Right atrium auricular region (tissue), 2 donors: ENCODE measurements at regions not wholly inside any gene's neighbourhood (a gene's known extent, or its start where the extent isn't known, plus 50 kb on each side); places are given as distances from the start of the nearest gene placed in this dataset.

Experiments used
- DNase-seq: peaks from one replicate; pipeline ENCODE4 v3.0.0-alpha.2; 2019; ENCODE audit warnings: low spot score
- H3K27ac ChIP-seq, 2 donors: fragments of 200-600 bp; sonication (generic); 1 replicate in 1 of 2; 2 replicates in 1 of 2; pipeline ENCODE4 v1.5.1; 2016 to 2019
- H3K27me3 ChIP-seq, 2 donors: fragments of 200-600 bp; sonication (generic); one replicate each; pipeline versions ENCODE4 v1.5.1 to v1.6.0; 2017 to 2019
- H3K36me3 ChIP-seq: fragments of 200-600 bp; sonication (generic); one replicate; pipeline ENCODE4 v1.5.1; 2016
- H3K4me1 ChIP-seq, 2 donors: fragments of 200-600 bp; sonication (generic); one replicate each; pipeline versions ENCODE4 v1.5.1 to v1.6.0; 2017 to 2019
- H3K4me3 ChIP-seq, 2 donors: fragments of 200-600 bp; sonication (generic); 1 replicate in 1 of 2; 2 replicates in 1 of 2; pipeline ENCODE4 v1.5.1; 2017 to 2019; ENCODE audit warnings: mild to moderate bottlenecking in 1 of 2, moderate library complexity in 1 of 2
- H3K9me3 ChIP-seq, 2 donors: fragments of 200-600 bp; sonication (generic); one replicate each; pipeline ENCODE4 v1.5.1; 2019
- TF ChIP-seq, protein P1 (sequence below), 2 donors: fragments of 200-600 bp; sonication (generic); IDR thresholded peaks; one replicate each; pipeline ENCODE4 v1.5.1; 2019; ENCODE audit warnings: antibody characterized with exemption in 2 of 2

DNA sequence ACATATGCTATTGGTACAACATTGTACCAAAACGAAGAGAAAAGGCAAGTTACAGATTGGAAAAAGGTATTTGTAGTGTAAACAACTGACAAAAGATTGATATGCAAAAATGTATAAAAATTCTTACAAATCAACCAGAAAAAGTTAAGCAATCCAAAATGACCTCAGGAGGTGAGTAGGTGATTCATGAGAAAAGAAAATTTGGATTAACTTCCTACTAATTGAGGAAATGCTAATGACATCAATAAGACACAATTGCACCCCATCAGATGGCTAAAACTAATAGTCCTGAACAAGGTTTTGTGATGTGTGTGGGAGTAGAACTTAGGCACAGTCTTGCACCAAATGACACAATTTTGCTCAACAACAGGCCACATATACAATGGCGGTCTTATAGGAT is 129.3 kb downstream of the COPS8 start:
- Histone ChIP-seq H3K9me3 (no peaks in the 10 kb centered on the region), H3K27me3 (no peaks in the 10 kb centered on the region), H3K4me3 (no peak overlapping the region), H3K36me3 (no peaks in the 10 kb centered on the region), H3K4me1 (no peaks in the 10 kb centered on the region), H3K27ac (no peak overlapping the region)
- DNase-seq, result no peak
- TF ChIP-seq, protein P1, sequence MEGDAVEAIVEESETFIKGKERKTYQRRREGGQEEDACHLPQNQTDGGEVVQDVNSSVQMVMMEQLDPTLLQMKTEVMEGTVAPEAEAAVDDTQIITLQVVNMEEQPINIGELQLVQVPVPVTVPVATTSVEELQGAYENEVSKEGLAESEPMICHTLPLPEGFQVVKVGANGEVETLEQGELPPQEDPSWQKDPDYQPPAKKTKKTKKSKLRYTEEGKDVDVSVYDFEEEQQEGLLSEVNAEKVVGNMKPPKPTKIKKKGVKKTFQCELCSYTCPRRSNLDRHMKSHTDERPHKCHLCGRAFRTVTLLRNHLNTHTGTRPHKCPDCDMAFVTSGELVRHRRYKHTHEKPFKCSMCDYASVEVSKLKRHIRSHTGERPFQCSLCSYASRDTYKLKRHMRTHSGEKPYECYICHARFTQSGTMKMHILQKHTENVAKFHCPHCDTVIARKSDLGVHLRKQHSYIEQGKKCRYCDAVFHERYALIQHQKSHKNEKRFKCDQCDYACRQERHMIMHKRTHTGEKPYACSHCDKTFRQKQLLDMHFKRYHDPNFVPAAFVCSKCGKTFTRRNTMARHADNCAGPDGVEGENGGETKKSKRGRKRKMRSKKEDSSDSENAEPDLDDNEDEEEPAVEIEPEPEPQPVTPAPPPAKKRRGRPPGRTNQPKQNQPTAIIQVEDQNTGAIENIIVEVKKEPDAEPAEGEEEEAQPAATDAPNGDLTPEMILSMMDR (IDR thresholded peaks at IDR 0.05), result no peak

DNA sequence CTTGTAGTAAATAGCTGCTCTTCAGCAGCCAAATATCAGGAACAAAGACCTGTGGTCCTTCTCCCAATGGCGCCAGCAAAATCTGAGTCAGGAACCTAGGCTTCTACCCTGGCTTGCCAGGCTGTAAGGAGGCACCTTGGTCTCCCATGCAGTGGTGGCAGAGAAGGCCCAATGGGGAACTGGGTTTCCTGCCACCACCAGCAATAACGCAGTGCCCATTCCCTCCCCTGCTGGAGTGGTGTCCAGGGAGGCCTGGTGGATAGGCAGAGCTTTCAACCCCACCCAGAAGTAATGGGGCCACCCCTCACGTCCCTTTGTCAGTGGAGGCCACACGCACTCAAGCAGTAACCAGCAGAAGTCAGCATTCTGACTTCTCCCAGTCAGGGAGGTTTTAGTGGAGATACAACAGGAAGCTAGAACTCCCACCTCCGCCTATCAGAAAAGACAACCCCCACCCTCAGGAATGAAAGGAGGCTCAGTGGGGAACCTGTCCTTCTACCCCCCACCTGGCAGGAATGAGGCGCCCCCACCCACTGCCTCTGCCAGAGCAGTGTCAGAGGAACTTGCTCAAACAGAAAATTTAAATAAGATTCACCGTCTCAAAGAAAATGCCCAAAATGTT is 132.4 kb downstream of the COPS8 start:
- DNase-seq, result no peak
- no peak overlapping the region for H3K27ac ChIP-seq
- H3K27me3 ChIP-seq, result no peaks in the 10 kb centered on the region
- peaks cover 0 to 5% of the 10 kb centered on the region in 2 donors for H3K4me1 ChIP-seq
- no peaks in the 10 kb centered on the region for H3K9me3 ChIP-seq
- H3K36me3 ChIP-seq, result no peaks in the 10 kb centered on the region
- no peak overlapping the region for H3K4me3 ChIP-seq
- TF ChIP-seq, protein P1 (IDR thresholded peaks at IDR 0.05), result no peak

DNA sequence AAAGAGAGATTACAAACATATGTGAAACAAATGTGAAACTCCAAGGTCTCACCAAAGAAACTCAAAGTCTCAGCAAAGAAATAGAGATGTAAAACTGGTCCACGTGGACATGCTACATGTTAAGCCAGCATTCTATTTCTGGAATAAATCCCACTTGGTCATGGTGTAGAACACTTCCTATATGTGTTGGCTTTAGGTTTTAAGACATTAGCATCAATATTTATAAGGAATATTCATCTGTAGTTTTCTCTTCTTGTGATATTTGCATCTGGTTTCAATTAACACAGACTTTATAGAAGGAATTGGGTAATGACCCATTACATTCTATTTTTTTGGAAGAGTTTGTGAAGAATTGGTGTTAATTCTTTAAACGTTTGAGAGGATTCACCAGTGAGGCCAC is 133.1 kb downstream of the COPS8 start:
- no peak for DNase-seq
- Histone ChIP-seq H3K9me3 (no peaks in the 10 kb centered on the region), H3K27me3 (no peaks in the 10 kb centered on the region), H3K36me3 (no peaks in the 10 kb centered on the region), H3K4me3 (no peak overlapping the region), H3K4me1 (peaks cover 0 to 10% of the 10 kb centered on the region in 2 donors), H3K27ac (no peak overlapping the region)
- TF ChIP-seq, protein P1 (IDR thresholded peaks at IDR 0.05), result no peak

DNA sequence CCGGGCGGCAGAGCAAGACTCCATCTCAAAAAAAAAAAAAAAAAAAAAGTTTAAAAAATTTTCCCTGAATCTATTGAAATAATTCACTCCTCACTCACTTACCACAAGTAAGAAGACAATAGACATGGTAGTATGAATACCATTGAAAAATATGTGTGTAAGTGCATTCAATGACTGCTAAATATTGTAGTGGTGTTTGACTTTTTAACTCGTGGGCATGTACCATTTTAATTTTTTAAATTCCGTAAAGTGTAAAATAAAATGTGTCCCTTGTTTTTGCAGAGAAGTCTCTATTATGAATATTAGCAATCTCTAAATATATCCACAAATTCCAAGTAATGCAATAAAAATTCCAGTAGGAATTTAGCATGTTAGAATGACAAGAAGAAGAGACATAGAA is 134.1 kb downstream of the COPS8 start:
- TF ChIP-seq, protein P1 (IDR thresholded peaks at IDR 0.05), result no peak

DNA sequence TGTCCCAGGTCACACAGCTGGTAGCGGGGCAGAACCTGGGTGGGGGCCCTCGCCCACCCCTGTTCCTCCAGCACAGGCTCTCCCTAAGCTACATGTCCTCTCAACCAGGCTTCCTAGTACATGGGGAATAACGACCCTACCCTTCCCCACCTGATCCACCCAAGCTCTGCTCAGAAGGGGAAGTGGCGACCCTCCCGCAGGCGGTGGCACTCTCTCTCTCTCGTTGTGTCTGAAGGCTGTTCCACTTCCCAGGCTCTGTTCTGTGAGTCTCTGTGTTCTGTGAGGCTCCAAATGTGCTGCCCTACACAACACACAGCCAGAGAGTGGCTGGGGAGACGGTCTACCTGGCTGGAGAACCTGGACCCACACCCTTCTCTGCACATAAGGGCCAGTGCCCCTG is 135.8 kb downstream of the COPS8 start:
- TF ChIP-seq, protein P1 (IDR thresholded peaks at IDR 0.05), result no peak
- no peaks in the 10 kb centered on the region for H3K9me3 ChIP-seq
- no peaks in the 10 kb centered on the region for H3K36me3 ChIP-seq
- no peaks in the 10 kb centered on the region for H3K27me3 ChIP-seq
- no peak for DNase-seq
- H3K4me3 ChIP-seq, result no peak overlapping the region
- peaks cover 0 to 14% of the 10 kb centered on the region in 2 donors for H3K4me1 ChIP-seq
- peak overlapping the region; percentile 24 to 41 for H3K27ac ChIP-seq

More for the DNA sequence above, 134.1 kb downstream of the COPS8 start:
- Histone ChIP-seq H3K27ac (no peak overlapping the region), H3K9me3 (no peaks in the 10 kb centered on the region), H3K27me3 (no peaks in the 10 kb centered on the region), H3K4me1 (peaks cover 0 to 14% of the 10 kb centered on the region in 2 donors), H3K36me3 (no peaks in the 10 kb centered on the region), H3K4me3 (no peak overlapping the region)
- no peak for DNase-seq

DNA sequence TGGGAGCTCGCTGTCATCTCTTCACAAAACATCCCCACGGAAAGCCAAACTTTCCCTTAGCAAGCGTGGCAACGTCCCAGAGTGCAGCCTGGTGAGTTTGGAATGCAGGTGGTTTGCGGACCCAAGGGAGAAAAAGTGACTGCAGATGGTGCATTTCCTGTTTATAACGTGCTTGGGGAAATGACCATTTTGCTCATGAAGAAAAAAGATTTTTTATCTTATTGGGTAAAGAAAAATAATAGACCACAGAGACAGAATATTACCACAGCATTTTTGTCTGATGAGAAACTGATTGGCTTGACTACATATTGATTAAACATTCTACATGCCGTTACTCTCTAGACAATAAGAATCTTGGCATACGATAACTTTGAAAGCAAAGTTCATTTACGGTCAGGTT is 136.5 kb downstream of the COPS8 start:
- H3K27me3 ChIP-seq, result no peaks in the 10 kb centered on the region
- TF ChIP-seq, protein P1 (IDR thresholded peaks at IDR 0.05), result no peak
- H3K36me3 ChIP-seq, result no peaks in the 10 kb centered on the region
- peak overlapping the region; percentile 24 to 41 for H3K27ac ChIP-seq
- H3K9me3 ChIP-seq, result no peaks in the 10 kb centered on the region
- peak; percentile 56 for DNase-seq
- no peak overlapping the region for H3K4me3 ChIP-seq
- H3K4me1 ChIP-seq, result peaks cover 0 to 14% of the 10 kb centered on the region in 2 donors
